HG03460 (cell line): ENCODE measurements at regions not wholly inside any gene's neighbourhood (a gene's known extent, or its start where the extent isn't known, plus 50 kb on each side); places are given as distances from the start of the nearest gene placed in this dataset.

ENCODE experiments used
- ATAC-seq: cut with Tn5 transposase; IDR thresholded peaks from one replicate; pipeline ENCODE4 v1.9.1; 2021; ENCODE audit not compliant: unreplicated experiment

DNA sequence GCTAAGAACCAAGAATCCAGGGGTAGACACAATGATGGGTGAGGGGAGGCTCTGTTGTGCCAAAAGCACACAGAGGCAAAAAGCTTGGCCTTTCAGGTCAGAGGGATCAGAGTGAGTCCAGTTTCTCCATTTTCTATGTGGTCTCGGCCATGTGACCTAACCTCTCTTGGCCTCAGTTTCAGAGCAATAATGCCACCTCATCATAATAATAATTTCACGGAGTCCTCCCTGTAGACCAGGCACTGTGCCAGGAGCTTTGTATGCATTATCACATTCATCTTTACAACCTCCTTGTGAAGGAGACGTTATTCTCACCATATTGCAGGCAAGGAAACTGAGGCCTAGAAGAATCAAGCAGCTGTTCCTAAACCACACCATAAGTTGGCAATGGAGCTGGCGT lies 120.2 kb downstream of the WT1 start:
- ATAC-seq: no peak

DNA sequence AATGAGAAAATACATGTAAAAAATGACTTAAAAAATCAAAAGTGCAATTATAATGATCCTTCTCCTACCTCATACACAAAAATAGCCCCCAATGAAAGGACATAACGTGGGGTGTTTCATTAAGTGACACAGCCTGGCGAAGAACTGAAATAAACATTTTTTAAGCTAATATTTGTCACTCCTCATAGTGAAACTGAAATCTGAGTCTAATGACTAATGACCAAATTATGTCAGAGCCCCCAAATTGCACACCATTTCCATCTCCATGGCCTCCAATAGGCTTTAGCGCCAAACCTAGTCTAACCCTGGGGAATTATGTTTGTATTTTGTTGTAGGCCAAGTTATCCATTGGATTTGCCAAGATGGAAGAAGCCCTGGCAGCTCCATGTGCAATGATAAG lies 119.1 kb downstream of the WT1 start:
- ATAC-seq: no peak

GRCh38 chr11:32316858-32317642 lies 118.3 kb downstream of the WT1 start:
- ATAC-seq: no peak

DNA sequence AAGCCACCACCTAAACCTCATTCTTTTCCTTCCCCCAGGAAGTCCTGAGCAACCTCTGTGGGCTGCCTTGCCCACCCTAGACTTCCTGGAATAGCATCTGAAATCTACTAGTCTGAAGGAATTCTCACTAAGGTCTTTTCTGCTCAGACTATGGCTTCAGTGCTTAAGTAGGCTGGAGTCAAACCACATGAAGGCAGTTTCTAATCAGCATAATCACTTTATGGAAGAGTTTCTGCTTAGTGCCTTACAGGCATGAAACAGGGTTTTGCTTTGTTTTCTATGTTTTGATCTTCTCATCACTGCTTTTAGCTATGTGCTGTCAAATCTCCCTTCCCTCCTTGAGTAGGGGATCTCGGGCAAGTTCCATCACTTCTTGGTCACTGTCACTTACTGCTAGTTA lies 117.7 kb downstream of the WT1 start:
- ATAC-seq: no peak

GRCh38 chr11:32318071-32319055 lies 117.0 kb downstream of the WT1 start:
- ATAC-seq: no peak

GRCh38 chr11:32323814-32324130 lies 111.6 kb downstream of the WT1 start:
- ATAC-seq: no peak

DNA sequence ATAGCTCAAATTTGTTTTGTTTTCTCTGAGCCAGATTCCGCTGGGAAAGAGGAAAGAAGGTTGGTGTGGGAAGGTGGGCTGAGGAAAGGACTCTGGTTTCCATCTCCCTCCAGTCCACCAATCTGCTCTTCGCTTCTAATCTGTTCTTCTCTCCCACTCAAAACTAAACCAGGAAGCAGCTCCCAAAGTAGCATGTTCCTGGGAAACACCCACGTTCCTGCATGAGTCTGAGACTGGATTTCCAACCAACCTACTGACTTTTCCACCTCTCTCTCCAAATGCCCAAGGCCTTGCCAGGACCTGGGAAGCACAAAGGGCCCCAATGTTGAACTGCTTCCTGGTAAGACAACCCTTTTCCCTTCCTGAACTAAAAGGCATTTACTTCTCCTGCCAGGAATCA lies 110.2 kb downstream of the WT1 start:
- ATAC-seq: no peak

GRCh38 chr11:32325725-32326124 lies 109.6 kb downstream of the WT1 start:
- no peak for ATAC-seq

DNA sequence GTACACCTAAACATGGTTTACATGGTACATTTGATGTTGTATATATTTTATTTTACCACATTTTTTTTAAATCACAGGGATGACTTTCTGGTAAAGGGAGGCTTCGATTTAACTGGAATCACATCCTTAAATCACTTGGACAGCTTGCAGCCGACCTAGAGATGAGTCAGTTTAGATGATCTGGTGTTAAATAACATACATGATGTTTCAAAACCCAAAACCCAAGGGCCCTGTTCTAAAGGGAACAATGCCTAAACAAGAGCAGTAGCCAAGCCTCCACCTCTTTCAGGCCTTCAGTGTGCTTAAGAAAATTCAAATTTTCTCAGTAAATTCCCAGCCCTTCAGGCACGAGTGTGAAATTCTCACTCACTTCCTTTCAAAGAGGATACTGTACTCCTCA lies 108.8 kb downstream of the WT1 start:
- no peak for ATAC-seq

- ATAC-seq: no peak
Measured at GRCh38 chr11:32328392-32328791, 106.9 kb downstream of the WT1 start.

DNA sequence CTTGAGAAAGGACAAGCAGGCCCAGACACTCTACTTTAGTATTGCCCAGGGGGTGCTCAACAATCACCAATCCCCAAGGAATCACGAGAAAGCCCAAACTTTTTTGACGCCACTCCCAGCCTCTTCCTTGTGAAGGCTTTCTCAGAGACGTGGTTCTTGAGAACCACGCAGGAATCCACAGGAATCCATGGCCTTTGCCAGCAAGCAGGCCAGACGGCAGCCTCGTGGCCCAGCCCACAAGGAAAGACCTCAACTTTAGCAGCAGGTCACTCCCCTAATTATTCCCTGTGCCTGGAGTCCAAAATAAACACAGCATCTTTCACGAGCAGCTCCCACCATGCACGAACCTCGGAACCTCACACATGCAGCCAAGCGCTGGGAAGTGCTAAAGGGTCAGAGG lies 104.2 kb downstream of the WT1 start:
- ATAC-seq: no peak

- ATAC-seq: no peak
Measured at GRCh38 chr11:32331792-32332191, 103.5 kb downstream of the WT1 start.

DNA sequence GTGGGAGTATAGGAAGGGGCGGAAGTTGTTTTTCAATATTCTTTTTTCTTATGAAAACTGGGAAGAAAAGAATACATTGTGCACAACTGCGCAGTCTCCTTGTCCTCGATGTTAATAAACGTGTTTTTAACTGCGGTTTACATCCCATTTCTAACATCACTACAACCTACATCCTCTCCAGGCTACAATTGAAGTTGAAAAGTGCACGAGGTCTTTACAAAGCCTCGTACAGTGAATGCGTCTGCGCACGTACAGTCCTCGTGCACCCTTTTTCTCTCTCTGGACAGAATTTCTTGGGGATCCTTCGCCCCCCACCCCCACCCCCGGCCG lies 102.4 kb downstream of the WT1 start:
- ATAC-seq: no peak

DNA sequence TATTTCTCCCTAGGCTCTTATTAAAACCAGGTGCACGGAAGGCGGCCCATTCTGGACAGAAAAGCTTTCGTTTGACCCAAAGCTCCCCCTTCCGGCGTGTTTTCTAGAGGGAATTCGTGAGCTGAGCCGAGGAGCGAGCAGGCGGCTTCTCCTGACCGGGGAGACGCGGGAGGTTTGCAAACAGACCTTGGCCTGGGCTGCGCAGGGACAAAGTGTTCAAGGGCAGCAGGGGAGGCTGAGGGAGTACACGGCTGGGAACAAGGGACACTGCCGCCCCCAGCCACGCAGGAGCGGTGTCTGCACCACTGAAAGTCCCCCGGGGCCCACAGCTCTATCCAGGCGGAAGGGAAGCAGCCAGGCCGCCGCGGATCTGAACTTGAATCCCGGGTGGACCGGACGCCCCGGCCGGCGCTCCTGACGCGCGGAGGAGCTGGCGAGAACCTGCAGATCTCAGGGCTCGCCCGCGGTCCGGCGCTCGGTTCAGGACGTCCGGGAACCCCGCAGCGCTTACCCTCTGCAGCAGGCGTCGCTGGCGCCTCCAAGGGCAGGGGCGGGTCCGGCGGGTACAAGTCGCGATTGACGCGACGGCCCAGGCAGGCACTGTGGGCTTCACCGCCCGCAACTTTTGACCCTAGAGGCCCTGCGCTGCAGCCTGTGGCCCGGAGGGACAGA lies 101.9 kb downstream of the WT1 start:
- ATAC-seq: no peak

DNA sequence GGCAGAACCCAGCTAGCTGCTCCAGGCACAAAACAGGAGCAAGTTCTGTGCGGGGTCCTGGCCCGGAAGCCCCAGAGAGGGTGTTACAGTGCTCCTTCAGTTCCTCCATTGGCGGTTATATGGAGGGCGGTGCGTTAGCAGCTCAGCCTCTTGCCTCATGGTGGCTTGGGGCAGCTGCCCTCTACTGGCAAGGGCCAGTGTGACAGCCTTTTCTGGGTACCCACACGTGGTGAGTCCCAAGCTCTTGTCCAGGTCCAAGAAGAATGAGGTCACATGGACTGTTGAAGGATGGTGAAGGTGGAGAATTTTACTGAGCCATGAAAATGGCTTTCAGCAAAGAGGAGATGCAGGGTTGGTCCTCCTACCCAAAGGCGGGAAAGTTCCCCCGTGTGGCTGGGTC lies 100.5 kb downstream of the WT1 start:
- no peak for ATAC-seq
